ENCODE measurements at regions not wholly inside any gene's neighbourhood (a gene's known extent, or its start where the extent isn't known, plus 50 kb on each side); places are given as distances from the start of the nearest gene placed in this dataset.

- no peak overlapping the region for H3K9ac ChIP-seq (ENCODE audit: low read length)
These were observed 73.0 kb downstream of the SCN11A start for GRCh38 chr3:38978729-38979128.

GRCh38 chr3:38970851-38971638, 80.7 kb downstream of the SCN11A start:
- H2AFZ ChIP-seq (ENCODE audit: low read length) = no peak overlapping the region
- no peaks in the 10 kb centered on the region for H3F3A ChIP-seq (ENCODE audit: insufficient read depth, low read length)
- no peak overlapping the region for H3K4me3 ChIP-seq (ENCODE audit: low read depth, low read length, poor library complexity, severe bottlenecking)
- H3K4me2 ChIP-seq (ENCODE audit: low read length) = no peak overlapping the region
- H3K9ac ChIP-seq (ENCODE audit: low read length) = no peak overlapping the region
- H3K9me3 ChIP-seq (ENCODE audit: low read length) = no peaks in the 10 kb centered on the region
- no peak overlapping the region for H3K27ac ChIP-seq (ENCODE audit: low read depth, low read length, poor library complexity, severe bottlenecking)
- H3K79me2 ChIP-seq (ENCODE audit: insufficient read depth, low read length) = no peaks in the 10 kb centered on the region
- H3K27me3 ChIP-seq (ENCODE audit: insufficient read depth, low read length) = no peaks in the 10 kb centered on the region
- no peaks in the 10 kb centered on the region for H4K20me1 ChIP-seq (ENCODE audit: insufficient read depth, low read length)
- TF ChIP-seq CTCF (IDR thresholded peaks at IDR 0.05; ENCODE audit: low read length) = no peak
- H3K36me3 ChIP-seq (ENCODE audit: insufficient read depth, low read length) = no peaks in the 10 kb centered on the region
- H3K9me2 ChIP-seq (ENCODE audit: low read depth, low read length) = no peaks in the 10 kb centered on the region
- H3K4me1 ChIP-seq (ENCODE audit: insufficient read depth, low read length, severe bottlenecking) = no peaks in the 10 kb centered on the region

More at GRCh38 chr3:38978729-38979128, 73.0 kb downstream of the SCN11A start:
- Histone ChIP-seq H3K36me3 (ENCODE audit: insufficient read depth, low read length) (no peaks in the 10 kb centered on the region), H3F3A (ENCODE audit: insufficient read depth, low read length) (no peaks in the 10 kb centered on the region), H3K27me3 (ENCODE audit: insufficient read depth, low read length) (peaks cover 7% of the 10 kb centered on the region), H2AFZ (ENCODE audit: low read length) (no peak overlapping the region), H3K4me2 (ENCODE audit: low read length) (no peak overlapping the region), H3K9me3 (ENCODE audit: low read length) (no peaks in the 10 kb centered on the region), H3K27ac (ENCODE audit: low read depth, low read length, poor library complexity, severe bottlenecking) (no peak overlapping the region), H3K4me3 (ENCODE audit: low read depth, low read length, poor library complexity, severe bottlenecking) (no peak overlapping the region), H3K9me2 (ENCODE audit: low read depth, low read length) (no peaks in the 10 kb centered on the region), H3K79me2 (ENCODE audit: insufficient read depth, low read length) (no peaks in the 10 kb centered on the region), H3K4me1 (ENCODE audit: insufficient read depth, low read length, severe bottlenecking) (no peaks in the 10 kb centered on the region), H4K20me1 (ENCODE audit: insufficient read depth, low read length) (no peaks in the 10 kb centered on the region)
- TF ChIP-seq EZH2 (IDR thresholded peaks at IDR 0.05; ENCODE audit: borderline replicate concordance, low read length) = no peak
- no peak for TF ChIP-seq CTCF (IDR thresholded peaks at IDR 0.05; ENCODE audit: low read length)

GRCh38 chr3:38969317-38970235, 82.2 kb downstream of the SCN11A start:
- no peaks in the 10 kb centered on the region for H3K79me2 ChIP-seq (ENCODE audit: insufficient read depth, low read length)
- no peaks in the 10 kb centered on the region for H3K27me3 ChIP-seq (ENCODE audit: insufficient read depth, low read length)
- H3K9ac ChIP-seq (ENCODE audit: low read length) = no peak overlapping the region
- H3F3A ChIP-seq (ENCODE audit: insufficient read depth, low read length) = no peaks in the 10 kb centered on the region
- H3K9me2 ChIP-seq (ENCODE audit: low read depth, low read length) = no peaks in the 10 kb centered on the region
- H3K9me3 ChIP-seq (ENCODE audit: low read length) = no peaks in the 10 kb centered on the region
- no peak overlapping the region for H3K4me3 ChIP-seq (ENCODE audit: low read depth, low read length, poor library complexity, severe bottlenecking)
- H3K27ac ChIP-seq (ENCODE audit: low read depth, low read length, poor library complexity, severe bottlenecking) = no peak overlapping the region
- no peak for TF ChIP-seq EZH2 (IDR thresholded peaks at IDR 0.05; ENCODE audit: borderline replicate concordance, low read length)
- H2AFZ ChIP-seq (ENCODE audit: low read length) = no peak overlapping the region
- H4K20me1 ChIP-seq (ENCODE audit: insufficient read depth, low read length) = no peaks in the 10 kb centered on the region
- no peaks in the 10 kb centered on the region for H3K4me1 ChIP-seq (ENCODE audit: insufficient read depth, low read length, severe bottlenecking)
- H3K4me2 ChIP-seq (ENCODE audit: low read length) = no peak overlapping the region
- no peaks in the 10 kb centered on the region for H3K36me3 ChIP-seq (ENCODE audit: insufficient read depth, low read length)

Measured in OCI-LY1 (cell line).